Heart right ventricle (tissue), 16 donors: ENCODE measurements at regions not wholly inside any gene's neighbourhood (a gene's known extent, or its start where the extent isn't known, plus 50 kb on each side); places are given as distances from the start of the nearest gene placed in this dataset.

Source experiments
- ATAC-seq, 8 donors: fragments of 200-7000 bp; cut with Tn5 transposase; one replicate each; pipeline ENCODE4 v1.9.1; 2020; ENCODE audit warnings: mild to moderate bottlenecking in 8 of 8, moderate library complexity in 8 of 8, moderate number of reproducible peaks in 1 of 8
- DNase-seq, 2 donors: peaks; one replicate each; pipeline ENCODE4 v3.0.0-alpha.2; 2020
- H3K27ac ChIP-seq, 10 donors: fragments of 200-600 bp; sonication (generic) in 2 of 10; one replicate each; pipeline versions ENCODE4 v1.5.0 to v1.8.0; 2020 to 2022; ENCODE audit warnings: mild to moderate bottlenecking in 3 of 10
- H3K27me3 ChIP-seq, 7 donors: fragments of 200-600 bp; one replicate each; pipeline ENCODE4 v1.8.0; 2021 to 2022; ENCODE audit warnings: mild to moderate bottlenecking in 2 of 7
- H3K36me3 ChIP-seq, 9 donors: fragments of 200-600 bp; sonication (generic) in 1 of 9; one replicate each; pipeline versions ENCODE4 v1.5.0 to v1.8.0; 2020 to 2022; ENCODE audit warnings: mild to moderate bottlenecking in 2 of 9
- H3K4me1 ChIP-seq, 9 donors: fragments of 200-600 bp; sonication (generic) in 1 of 9; one replicate each; pipeline versions ENCODE4 v1.5.0 to v1.8.0; 2020 to 2022; ENCODE audit warnings: mild to moderate bottlenecking in 4 of 9
- H3K4me3 ChIP-seq, 10 donors: fragments of 200-600 bp; sonication (generic) in 2 of 10; one replicate each; pipeline versions ENCODE4 v1.5.0 to v1.8.0; 2020 to 2022; ENCODE audit warnings: mild to moderate bottlenecking in 7 of 10, moderate library complexity in 2 of 10
- H3K9me3 ChIP-seq, 11 donors: fragments of 200-600 bp in 10 of 11; sonication (generic) in 2 of 11; one replicate each; pipeline versions ENCODE4 v1.5.0 to v1.8.0; 2013 to 2022; ENCODE audit warnings: mild to moderate bottlenecking in 2 of 11, control low read depth in 1 of 11, moderate library complexity in 1 of 11
- CTCF ChIP-seq, 9 donors: fragments of 200-600 bp; sonication (generic) in 2 of 9; IDR thresholded peaks; one replicate each; pipeline versions ENCODE4 v1.5.0 to v1.8.0; 2021 to 2022; ENCODE audit warnings: antibody characterized with exemption in 9 of 9, mild to moderate bottlenecking in 5 of 9, moderate library complexity in 1 of 9
- WGBS, 2 donors: extraction: QIAGEN DNeasy Blood & Tissue Kit; methylation state at CpG; one replicate each; pipeline ENCODE4 v1.1.7; 2013; ENCODE audit warnings: inconsistent platforms in 1 of 2; 5-methylcytosine and 5-hydroxymethylcytosine counted together
- intact Hi-C, 10 donors: fragments of 100-400 bp; cut with DNase I; formaldehyde crosslinking; loops; one replicate each; pipeline versions ENCODE4 v1.11.1 to v1.14.2; 2022
- donor health status: Arrhythmogenic right ventricular cardiomyopathy.
- donor health status: ischemic (EF 13 %, LVEDD 7.1; RV severe dilation, severe dysfunction).
- donor health status: healthy with polysubstance abuse.
- donor health status: DM: no; HTN: yes; CAD: no.
- donor health status: DM: no; HTN: no; CAD: no.
- donor health status: ischemic (EF 25% LVEDD 6.9; RV normal size, moderate dysfunction).
- donor health status: ischemic (EF 25% LVEDD 5.7; RV mildly dilated, moderate dysfunction).
- donor health status: healthy.
- donor health status: DM: yes; HTN: yes; CAD: no.
- donor health status: Ischemic cardiomyopathy.
- donor health status: ischemic (EF 35%, LVEDD 5.7; RV mildly dilated, moderate dysfunction).
- donor health status: nonischemic (EF 11% LVEDD 7.7; RV severe dilation, severe dysfunction).
- donor health status: DM: yes; HTN: yes; CAD: no.
- donor health status: PGD.
- donor health status: ischemic (EF 29% LVEDD 5.4; RV normal size, mild dysfunction).
- donor health status: nonischemic (EF 23%, LVEDD 6.1; RV moderate dilation, normal function).

- TF ChIP-seq CTCF (IDR thresholded peaks at IDR 0.05), result no peak
- intact Hi-C loops, result no loop called here
Measured at GRCh38 chr2:150358468-150358807, 129.0 kb downstream of the RND3 start.

GRCh38 chr2:150357770-150358467 is 129.5 kb downstream of the RND3 start:
- H3K27me3 ChIP-seq, result no peaks in the 10 kb centered on the region
- DNase-seq (no peak), ATAC-seq (no peak)
- H3K27ac ChIP-seq, result no peak overlapping the region
- peaks cover 0 to 4% (median 0%) of the 10 kb centered on the region in 11 donors for H3K9me3 ChIP-seq
- H3K36me3 ChIP-seq, result no peaks in the 10 kb centered on the region
- no peaks in the 10 kb centered on the region for H3K4me1 ChIP-seq
- no peak overlapping the region for H3K4me3 ChIP-seq
- 86 to 88% methylated on average over 2 of the region's 2 CpGs for WGBS, 2 donors
- intact Hi-C loops, result no loop called here
- TF ChIP-seq CTCF (IDR thresholded peaks at IDR 0.05), result no peak

More at GRCh38 chr2:150358468-150358807, 129.0 kb downstream of the RND3 start:
- DNase-seq (no peak), ATAC-seq (no peak)
- H3K27me3 ChIP-seq, result no peaks in the 10 kb centered on the region
- H3K9me3 ChIP-seq, result peaks cover 0 to 4% (median 0%) of the 10 kb centered on the region in 11 donors
- H3K36me3 ChIP-seq, result no peaks in the 10 kb centered on the region
- no peaks in the 10 kb centered on the region for H3K4me1 ChIP-seq
- H3K27ac ChIP-seq, result no peak overlapping the region
- WGBS, 2 donors, result 76 to 81% methylated on average over 3 of the region's 3 CpGs
- no peak overlapping the region for H3K4me3 ChIP-seq

- DNase-seq, result no peak
- Histone ChIP-seq H3K27me3 (no peaks in the 10 kb centered on the region), H3K4me1 (no peaks in the 10 kb centered on the region), H3K27ac (no peak overlapping the region), H3K36me3 (no peaks in the 10 kb centered on the region), H3K9me3 (peaks cover 0 to 4% (median 0%) of the 10 kb centered on the region in 11 donors), H3K4me3 (no peak overlapping the region)
- intact Hi-C loops, result no loop called here
- no peak for ATAC-seq
- no peak for TF ChIP-seq CTCF (IDR thresholded peaks at IDR 0.05)
- WGBS, 2 donors, result 83 to 94% methylated on average over 2 of the region's 2 CpGs
Measured at GRCh38 chr2:150355440-150355839, 132.0 kb downstream of the RND3 start.

GRCh38 chr2:150353376-150353775 is 134.1 kb downstream of the RND3 start:
- TF ChIP-seq CTCF (IDR thresholded peaks at IDR 0.05), result no peak
- H3K36me3 ChIP-seq, result no peaks in the 10 kb centered on the region
- no peaks in the 10 kb centered on the region for H3K27me3 ChIP-seq
- DNase-seq (no peak), ATAC-seq (no peak)
- no peak overlapping the region for H3K27ac ChIP-seq
- intact Hi-C loops, result no loop called here
- 82 to 85% methylated on average over 2 of the region's 2 CpGs for WGBS, 2 donors
- no peaks in the 10 kb centered on the region for H3K4me1 ChIP-seq
- H3K4me3 ChIP-seq, result no peak overlapping the region
- no peaks in the 10 kb centered on the region for H3K9me3 ChIP-seq
